ENCODE measurements at regions not wholly inside any gene's neighbourhood (a gene's known extent, or its start where the extent isn't known, plus 50 kb on each side); places are given as distances from the start of the nearest gene placed in this dataset.

- no peak for DNase-seq
Observed at GRCh38 chr21:15151385-15152103, 86.7 kb upstream of the NRIP1 start.

- DNase-seq, result no peak
Observed at GRCh38 chr21:15152591-15152990, 87.8 kb upstream of the NRIP1 start.

GRCh38 chr21:15159382-15160020 is 94.7 kb upstream of the NRIP1 start:
- no peak for DNase-seq

GRCh38 chr21:15160136-15160535 is 95.3 kb upstream of the NRIP1 start:
- no peak for DNase-seq

- DNase-seq, result no peak
Observed at GRCh38 chr21:15162921-15163320, 98.1 kb upstream of the NRIP1 start.

- no peak for DNase-seq
Observed at GRCh38 chr21:15164273-15164672, 99.5 kb upstream of the NRIP1 start.

- DNase-seq, result no peak
Observed at GRCh38 chr21:15164678-15165303, 100.0 kb upstream of the NRIP1 start.

- DNase-seq, result no peak
Observed at GRCh38 chr21:15170614-15171013, 105.8 kb upstream of the NRIP1 start.

GRCh38 chr21:15171546-15171945 is 106.7 kb upstream of the NRIP1 start:
- no peak for DNase-seq

- DNase-seq, result no peak
Observed at GRCh38 chr21:15172963-15173362, 108.2 kb upstream of the NRIP1 start.

GRCh38 chr21:15174923-15175322 is 110.1 kb upstream of the NRIP1 start:
- DNase-seq, result no peak

GRCh38 chr21:15182731-15183130 is 117.9 kb upstream of the NRIP1 start:
- no peak for DNase-seq

GRCh38 chr21:15183813-15184257 is 119.0 kb upstream of the NRIP1 start:
- DNase-seq, result no peak

GRCh38 chr21:15190412-15190811 is 125.6 kb upstream of the NRIP1 start:
- no peak for DNase-seq

- DNase-seq, result no peak
Observed at GRCh38 chr21:15190837-15191236, 126.0 kb upstream of the NRIP1 start.

- DNase-seq, result no peak
Observed at GRCh38 chr21:15191342-15191741, 126.5 kb upstream of the NRIP1 start.

GRCh38 chr21:15192243-15192642 is 127.4 kb upstream of the NRIP1 start:
- no peak for DNase-seq

- DNase-seq, result no peak
Observed at GRCh38 chr21:15193937-15194336, 129.1 kb upstream of the NRIP1 start.

- DNase-seq, result no peak
Observed at GRCh38 chr21:15195104-15195503, 130.3 kb upstream of the NRIP1 start.

GRCh38 chr21:15195768-15196167 is 131.0 kb upstream of the NRIP1 start:
- no peak for DNase-seq

GRCh38 chr21:15197696-15198095 is 132.9 kb upstream of the NRIP1 start:
- no peak for DNase-seq

GRCh38 chr21:15199414-15200383 is 134.9 kb upstream of the NRIP1 start:
- DNase-seq, result no peak

GRCh38 chr21:15203740-15204139 is 138.9 kb upstream of the NRIP1 start:
- DNase-seq, result no peak

All from activated CD4-positive, alpha-beta T cell treated with anti-CD3 and anti-CD28 coated beads, Interleukin-2, amount 50 U/mL, for 1 hour (primary cell).